H1 (cell line): ENCODE measurements at regions not wholly inside any gene's neighbourhood (a gene's known extent, or its start where the extent isn't known, plus 50 kb on each side); places are given as distances from the start of the nearest gene placed in this dataset.

Source experiments
- CTCF ChIA-PET: fragments of 300-600 bp; sonication (Branson Sonifier 250); formaldehyde crosslinking; loops from one replicate; lab custom pipeline; 2021; ENCODE audit not compliant: partially characterized antibody; lab: Charles Lee
- POLR2A ChIA-PET: fragments of 300-600 bp; sonication (Branson Sonifier 250); formaldehyde crosslinking; loops from one replicate; lab custom pipeline; 2021; ENCODE audit warnings: inconsistent platforms; ENCODE audit not compliant: partially characterized antibody; lab: Charles Lee
- DNase-seq, 2 experiments: peaks; one replicate each; pipeline versions ENCODE4 v3.0.0 to v3.0.0-alpha.2; 2010 to 2022; ENCODE audit warnings: low spot score in 2 of 2, low read depth in 1 of 2, mixed read lengths in 1 of 2
- FAIRE-seq: peaks from 2 replicates; lab custom pipeline; 2011; peaks lifted over from hg19 to GRCh38; lab: Jason Lieb, UNC
- H2AFZ ChIP-seq: 2 replicates; pipeline ENCODE4 v1.8.1; 2012; ENCODE audit warnings: low read length, inconsistent platforms
- H2AK5ac ChIP-seq: 2 replicates; pipeline ENCODE4 v1.6.1; 2013; ENCODE audit warnings: low read depth, low read length
- H2BK120ac ChIP-seq: replicated peaks from 2 replicates; pipeline ENCODE3; 2013; ENCODE audit warnings: low read depth, low read length, inconsistent platforms
- H2BK12ac ChIP-seq: 2 replicates; pipeline ENCODE4 v1.6.1; 2013; ENCODE audit warnings: low read depth, low read length
- H2BK15ac ChIP-seq: 2 replicates; pipeline ENCODE4 v1.6.1; 2013; ENCODE audit warnings: low read length
- H2BK20ac ChIP-seq: 2 replicates; pipeline ENCODE4 v1.6.1; 2013; ENCODE audit warnings: low read length
- H2BK5ac ChIP-seq: 2 replicates; pipeline ENCODE4 v1.6.1; 2013; ENCODE audit warnings: low read depth, low read length
- H3K14ac ChIP-seq: 2 replicates; pipeline ENCODE4 v1.6.1; 2013; ENCODE audit warnings: inconsistent platforms; ENCODE audit not compliant: insufficient read length
- H3K18ac ChIP-seq: 2 replicates; pipeline ENCODE4 v1.6.1; 2013; ENCODE audit warnings: low read length; ENCODE audit errors: extremely low read depth
- H3K23ac ChIP-seq: 2 replicates; pipeline ENCODE4 v1.6.1; 2013; ENCODE audit warnings: inconsistent platforms; ENCODE audit not compliant: insufficient read length
- H3K23me2 ChIP-seq: 2 replicates; pipeline ENCODE4 v1.6.1; 2013; ENCODE audit warnings: low read depth, low read length
- H3K27ac ChIP-seq: 2 replicates; pipeline ENCODE4 v1.6.1; 2011; ENCODE audit warnings: low read depth, low read length, inconsistent platforms
- H3K27me3 ChIP-seq, 4 experiments: replicated peaks in 1 of 4; 1 replicate in 1 of 4; 2 replicates in 3 of 4; pipeline versions ENCODE4 v1.6.1 to v1.8.1; 2011 to 2013; ENCODE audit warnings: low read length in 3 of 4, mild to moderate bottlenecking in 3 of 4, inconsistent platforms in 2 of 4, mixed read lengths in 2 of 4, moderate library complexity in 1 of 4; ENCODE audit not compliant: control insufficient read depth in 3 of 4, insufficient read depth in 3 of 4; ENCODE audit errors: extremely low read depth in 1 of 4
- H3K36me3 ChIP-seq, 4 experiments: 2 replicates each; pipeline versions ENCODE4 v1.6.1 to v1.8.1; 2011 to 2013; ENCODE audit warnings: mild to moderate bottlenecking in 4 of 4, low read length in 3 of 4, moderate library complexity in 2 of 4, control low read depth in 1 of 4, inconsistent platforms in 1 of 4; ENCODE audit not compliant: insufficient read depth in 4 of 4, control insufficient read depth in 2 of 4
- H3K4ac ChIP-seq: replicated peaks from 2 replicates; pipeline ENCODE3; 2013; ENCODE audit warnings: low read length, low read depth, mixed read lengths, inconsistent platforms; ENCODE audit not compliant: insufficient read length
- H3K4me1 ChIP-seq, 4 experiments: replicated peaks in 1 of 4; 1 replicate in 1 of 4; 2 replicates in 3 of 4; pipeline versions ENCODE4 v1.6.1 to v1.8.1; 2011 to 2013; ENCODE audit warnings: low read length in 3 of 4, inconsistent platforms in 2 of 4, mixed read lengths in 1 of 4; ENCODE audit not compliant: insufficient read depth in 4 of 4, control insufficient read depth in 3 of 4
- H3K4me2 ChIP-seq, 2 experiments: 2 replicates each; pipeline versions ENCODE4 v1.6.1 to v1.8.1; 2011 to 2013; ENCODE audit warnings: low read depth in 2 of 2, low read length in 2 of 2, control low read depth in 1 of 2, inconsistent platforms in 1 of 2, mild to moderate bottlenecking in 1 of 2; ENCODE audit not compliant: insufficient read depth in 1 of 2
- H3K4me3 ChIP-seq, 4 experiments: fragments of 200-600, 300-600 bp in 1 of 4; sonication (generic), shearing (Covaris generic), sonication (Bioruptor Twin) in 1 of 4; 2 replicates each; pipeline versions ENCODE4 v1.5.1 to v1.8.1; 2011 to 2016; ENCODE audit warnings: low read length in 4 of 4, low read depth in 3 of 4, control low read depth in 2 of 4, inconsistent platforms in 2 of 4, mild to moderate bottlenecking in 2 of 4, mixed read lengths in 1 of 4, moderate library complexity in 1 of 4; ENCODE audit not compliant: insufficient read depth in 2 of 4; ENCODE audit errors: extremely low read depth in 1 of 4
- H3K56ac ChIP-seq: replicated peaks from 2 replicates; pipeline ENCODE3; 2013; ENCODE audit warnings: low read depth, mild to moderate bottlenecking, mixed read lengths, low read length, inconsistent platforms; ENCODE audit not compliant: insufficient read length
- H3K79me1 ChIP-seq: 2 replicates; pipeline ENCODE4 v1.6.1; 2013; ENCODE audit warnings: low read depth, low read length, control low read depth
- H3K79me2 ChIP-seq, 2 experiments: 2 replicates each; pipeline versions ENCODE4 v1.6.1 to v1.8.1; 2012 to 2013; ENCODE audit warnings: low read length in 2 of 2, mild to moderate bottlenecking in 2 of 2, inconsistent platforms in 1 of 2; ENCODE audit not compliant: insufficient read depth in 2 of 2, control insufficient read depth in 1 of 2
- H3K9ac ChIP-seq, 4 experiments: replicated peaks in 1 of 4; 1 replicate in 1 of 4; 2 replicates in 3 of 4; pipeline versions ENCODE4 v1.6.1 to v1.8.1; 2011 to 2013; ENCODE audit warnings: low read depth in 3 of 4, low read length in 3 of 4, control low read depth in 2 of 4, mild to moderate bottlenecking in 2 of 4, moderate library complexity in 2 of 4, inconsistent platforms in 1 of 4; ENCODE audit errors: extremely low read depth in 1 of 4
- H3K9me3 ChIP-seq, 2 experiments: 2 replicates each; pipeline versions ENCODE4 v1.6.1 to v1.8.1; 2012 to 2013; ENCODE audit warnings: mild to moderate bottlenecking in 2 of 2, moderate library complexity in 2 of 2, control low read depth in 1 of 2, inconsistent platforms in 1 of 2, low read depth in 1 of 2, low read length in 1 of 2, mixed read lengths in 1 of 2; ENCODE audit not compliant: insufficient read depth in 2 of 2
- H4K20me1 ChIP-seq, 2 experiments: replicated peaks in 1 of 2; 2 replicates each; pipeline versions ENCODE3 to v1.8.1; 2011 to 2013; ENCODE audit warnings: inconsistent platforms in 2 of 2, low read length in 2 of 2, mild to moderate bottlenecking in 1 of 2; ENCODE audit not compliant: insufficient read depth in 2 of 2, control insufficient read depth in 1 of 2
- H4K5ac ChIP-seq: 2 replicates; pipeline ENCODE4 v1.6.1; 2013; ENCODE audit warnings: low read length, low read depth, mixed read lengths, inconsistent platforms; ENCODE audit not compliant: insufficient read length
- H4K8ac ChIP-seq: 2 replicates; pipeline ENCODE4 v1.8.0; 2013; ENCODE audit warnings: mild to moderate bottlenecking, moderate library complexity, low read length, inconsistent platforms; ENCODE audit not compliant: insufficient read depth; ENCODE audit errors: extremely low read depth
- H4K91ac ChIP-seq: replicated peaks from 2 replicates; pipeline ENCODE3; 2013; ENCODE audit warnings: low read length, mixed read lengths, inconsistent platforms; ENCODE audit not compliant: insufficient read length
- ASH2L ChIP-seq: fragments of 200-600, 300-600 bp; sonication (generic); IDR thresholded peaks from one replicate; pipeline ENCODE4 v1.7.1; 2017; ENCODE audit warnings: low read length
- BCL11A ChIP-seq, 2 experiments: IDR thresholded peaks; one replicate each; pipeline ENCODE4 v1.6.1; 2011; ENCODE audit warnings: low read depth in 2 of 2, low read length in 2 of 2, mild to moderate bottlenecking in 2 of 2
- CBX5 ChIP-seq: fragments of 300-800, 300-1000 bp; sonication (generic); IDR thresholded peaks from 2 replicates; pipeline ENCODE4 v1.7.1; 2016; ENCODE audit warnings: antibody characterized with exemption, low read length, low read depth
- CHD1 ChIP-seq: IDR thresholded peaks from 2 replicates; pipeline ENCODE4 v1.6.1; 2012; ENCODE audit warnings: low read depth, low read length, improper control_type of control experiment
- CTBP2 ChIP-seq: IDR thresholded peaks from 2 replicates; pipeline ENCODE4 v1.7.0; 2011; ENCODE audit warnings: borderline replicate concordance, mild to moderate bottlenecking, moderate library complexity, mixed read lengths, low read length; ENCODE audit not compliant: insufficient read depth, insufficient read length
- EP300 ChIP-seq, 2 experiments: IDR thresholded peaks; 1 replicate in 1 of 2; 2 replicates in 1 of 2; pipeline ENCODE4 v1.6.1; 2011 to 2012; ENCODE audit warnings: low read depth in 2 of 2, low read length in 2 of 2, mild to moderate bottlenecking in 2 of 2, borderline replicate concordance in 1 of 2, inconsistent platforms in 1 of 2, moderate library complexity in 1 of 2
- MAFK ChIP-seq: IDR thresholded peaks from 2 replicates; pipeline ENCODE4 v1.6.1; 2012; ENCODE audit warnings: low read depth, mild to moderate bottlenecking, improper control_type of control experiment, low read length
- NANOG ChIP-seq: IDR thresholded peaks from 2 replicates; pipeline ENCODE4 v1.6.1; 2011; ENCODE audit warnings: low read length, low read depth, mild to moderate bottlenecking, inconsistent platforms; ENCODE audit not compliant: insufficient read depth, poor library complexity, severe bottlenecking
- POLR2AphosphoS5 ChIP-seq: IDR thresholded peaks from 2 replicates; pipeline ENCODE4 v1.6.1; 2011; ENCODE audit warnings: low read depth, low read length
- RAD21 ChIP-seq, 2 experiments: IDR thresholded peaks in 1 of 2; conservative IDR thresholded peaks in 1 of 2; 2 replicates each; pipeline ENCODE4 v1.6.1; 2011; ENCODE audit warnings: low read depth in 2 of 2, low read length in 2 of 2, improper control_type of control experiment in 1 of 2, inconsistent platforms in 1 of 2, mild to moderate bottlenecking in 1 of 2, moderate library complexity in 1 of 2
- RBBP5 ChIP-seq: IDR thresholded peaks from 2 replicates; pipeline ENCODE4 v1.7.1; 2012; ENCODE audit warnings: low read depth, mild to moderate bottlenecking, inconsistent platforms, low read length, moderate library complexity, borderline replicate concordance
- SIRT6 ChIP-seq: IDR thresholded peaks from one replicate; pipeline ENCODE4 v1.7.1; 2012; ENCODE audit warnings: low read length, inconsistent platforms
- SRF ChIP-seq: IDR thresholded peaks from 2 replicates; pipeline ENCODE4 v1.6.1; 2011; ENCODE audit warnings: mild to moderate bottlenecking, low read depth, low read length, moderate library complexity
- TAF7 ChIP-seq: optimal IDR thresholded peaks from 2 replicates; pipeline ENCODE3; 2011; ENCODE audit warnings: low read depth, mild to moderate bottlenecking, inconsistent platforms, low read length, moderate library complexity, borderline replicate concordance
- WGBS, 2 experiments: shearing (Covaris generic) in 1 of 2; methylation state at CpG; one replicate each; pipeline versions ENCODE4 v1.1.6 to v1.1.7; 2013 to 2015; ENCODE audit warnings: low lambda C conversion rate in 2 of 2, mixed read lengths in 2 of 2, inconsistent platforms in 1 of 2, low coverage in 1 of 2, missing lambda C conversion rate in 1 of 2; ENCODE audit not compliant: insufficient replicate concordance in 2 of 2, insufficient coverage in 1 of 2, insufficient read length in 1 of 2; ENCODE audit errors: extremely low coverage in 1 of 2, missing lambda C conversion rate in 1 of 2; 5-methylcytosine and 5-hydroxymethylcytosine counted together

DNA sequence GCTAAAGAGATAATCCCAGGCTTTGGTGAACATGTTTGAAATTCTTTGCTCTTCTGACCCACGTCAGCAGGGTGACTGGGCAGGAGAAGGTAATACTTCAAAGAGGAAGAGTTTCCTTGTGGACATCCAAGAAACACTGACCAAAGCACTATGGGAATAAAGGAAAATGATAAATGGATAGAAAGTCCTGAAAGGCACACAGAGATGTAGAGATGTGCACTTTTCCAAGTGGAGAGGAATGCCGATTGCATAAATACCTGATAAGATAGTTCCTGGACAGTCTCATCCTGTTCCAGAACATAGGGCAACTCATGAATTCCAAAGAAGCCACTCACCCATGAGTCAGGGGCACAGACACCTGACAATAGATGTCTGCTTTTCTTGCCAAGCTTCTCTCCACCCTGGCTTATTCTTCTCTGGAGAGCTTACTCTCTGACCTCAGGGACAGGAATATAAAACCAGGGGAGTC lies 191.3 kb upstream of the FOXA2 start:
- H3K9me3 ChIP-seq, result peaks cover 0 to 7% of the 10 kb centered on the region in 2 experiments; a peak in 2 of 4 replicates
- no peak overlapping the region for H2BK5ac ChIP-seq
- no peak overlapping the region for H4K8ac ChIP-seq
- ChIA-PET POLR2A (no interaction called here), CTCF (interaction anchor here (1.4 kb wide), 1 partner anchor 9 kb away, joined by 4 read pairs; no protein-coding TSS in a partner anchor)
- no peak overlapping the region for H4K91ac ChIP-seq
- no peaks in the 10 kb centered on the region for H4K20me1 ChIP-seq
- no peak overlapping the region for H2BK12ac ChIP-seq
- H3K27ac ChIP-seq, result no peak overlapping the region
- H3K79me2 ChIP-seq, result no peaks in the 10 kb centered on the region
- H3K23ac ChIP-seq, result no peak overlapping the region
- no peaks in the 10 kb centered on the region for H3K27me3 ChIP-seq
- DNase-seq (no peak), FAIRE-seq (no peak)
- H3K56ac ChIP-seq, result no peak overlapping the region
- no peak overlapping the region for H3K18ac ChIP-seq
- no peaks in the 10 kb centered on the region for H3K79me1 ChIP-seq
- no peak overlapping the region for H3K14ac ChIP-seq
- no peak overlapping the region for H3K4me3 ChIP-seq
- H2BK15ac ChIP-seq, result no peak overlapping the region
- H2BK20ac ChIP-seq, result no peak overlapping the region
- no peak overlapping the region for H2AK5ac ChIP-seq
- no peak overlapping the region for H3K4me2 ChIP-seq
- no peaks in the 10 kb centered on the region for H3K36me3 ChIP-seq
- no peak overlapping the region for H3K4ac ChIP-seq
- H3K23me2 ChIP-seq, result no peaks in the 10 kb centered on the region
- H2AFZ ChIP-seq, result no peak overlapping the region
- no peak overlapping the region for H4K5ac ChIP-seq
- WGBS, 2 experiments, result 78% methylated on average over 2 of the region's 2 CpGs; no CpG with 5 or more reads in 1 of the 2 experiments
- no peak overlapping the region for H3K9ac ChIP-seq
- no peak overlapping the region for H2BK120ac ChIP-seq
- no peaks in the 10 kb centered on the region for H3K4me1 ChIP-seq
- TF ChIP-seq RAD21 (IDR thresholded peaks at IDR 0.05 in 1 of 2, conservative IDR thresholded peaks at IDR 0.05 in 1 of 2; ENCODE audit: low read depth in 2 of 2, low read length in 2 of 2), result no peak
- TF ChIP-seq CHD1, result no peak
- TF ChIP-seq RBBP5, result no peak
- TF ChIP-seq CBX5, result no peak
- no peak for TF ChIP-seq BCL11A (IDR thresholded peaks at IDR 0.05; ENCODE audit: low read depth in 2 of 2, low read length in 2 of 2)
- no peak for TF ChIP-seq TAF7
- no peak for TF ChIP-seq EP300 (IDR thresholded peaks at IDR 0.05; ENCODE audit: borderline replicate concordance in 1 of 2, low read depth in 2 of 2, low read length in 2 of 2)
- no peak for TF ChIP-seq NANOG
- no peak for TF ChIP-seq SIRT6
- no peak for TF ChIP-seq POLR2AphosphoS5
- no peak for TF ChIP-seq SRF
- TF ChIP-seq CTBP2, result no peak
- no peak for TF ChIP-seq MAFK
- TF ChIP-seq ASH2L, result no peak
